Globus pallidus (tissue), 1 donor: ENCODE measurements at regions not wholly inside any gene's neighbourhood (a gene's known extent, or its start where the extent isn't known, plus 50 kb on each side); places are given as distances from the start of the nearest gene placed in this dataset.

ENCODE experiments used
- DNase-seq: peaks from one replicate; pipeline ENCODE4 v3.0.0-alpha.2; 2015; ENCODE audit warnings: low spot score

GRCh38 chr4:144202081-144202480 is 61.6 kb upstream of the GYPA start:
- no peak for DNase-seq

- no peak for DNase-seq
Observed at GRCh38 chr4:144203155-144203554, 62.6 kb upstream of the GYPA start.

GRCh38 chr4:144204431-144204830 is 63.9 kb upstream of the GYPA start:
- DNase-seq, result no peak

GRCh38 chr4:144206711-144207110 is 66.2 kb upstream of the GYPA start:
- no peak for DNase-seq

GRCh38 chr4:144208074-144208473 is 67.6 kb upstream of the GYPA start:
- DNase-seq, result no peak

GRCh38 chr4:144209491-144209890 is 69.0 kb upstream of the GYPA start:
- no peak for DNase-seq

GRCh38 chr4:144213371-144213770 is 72.9 kb upstream of the GYPA start:
- no peak for DNase-seq

GRCh38 chr4:144223149-144223548 is 82.6 kb upstream of the GYPA start:
- DNase-seq, result no peak

- no peak for DNase-seq
Observed at GRCh38 chr4:144223661-144224060, 83.1 kb upstream of the GYPA start.

GRCh38 chr4:144259285-144259684 is 118.8 kb upstream of the GYPA start:
- DNase-seq, result no peak

GRCh38 chr4:144267084-144267483 is 126.6 kb upstream of the GYPA start:
- no peak for DNase-seq

- DNase-seq, result no peak
Observed at GRCh38 chr4:144280688-144281087, 140.2 kb upstream of the GYPA start.

- DNase-seq, result no peak
Observed at GRCh38 chr4:144283526-144283925, 143.0 kb upstream of the GYPA start.

- DNase-seq, result no peak
Observed at GRCh38 chr4:144284026-144284425, 143.5 kb upstream of the GYPA start.

GRCh38 chr4:144288011-144288903 is 147.7 kb upstream of the GYPA start:
- DNase-seq, result no peak

- DNase-seq, result no peak
Observed at GRCh38 chr4:144289667-144290428, 149.3 kb upstream of the GYPA start.

- no peak for DNase-seq
Observed at GRCh38 chr4:144291164-144291563, 150.6 kb upstream of the GYPA start.

- no peak for DNase-seq
Observed at GRCh38 chr4:144294211-144294610, 153.7 kb upstream of the GYPA start.

- DNase-seq, result no peak
Observed at GRCh38 chr4:144295286-144295995, 154.9 kb upstream of the GYPA start.

GRCh38 chr4:144296941-144297340 is 156.4 kb upstream of the GYPA start:
- no peak for DNase-seq

- no peak for DNase-seq
Observed at GRCh38 chr4:144298519-144298918, 158.0 kb upstream of the GYPA start.

- no peak for DNase-seq
Observed at GRCh38 chr4:144300616-144301015, 160.1 kb upstream of the GYPA start.
